HG03342 (cell line): ENCODE measurements at regions not wholly inside any gene's neighbourhood (a gene's known extent, or its start where the extent isn't known, plus 50 kb on each side); places are given as distances from the start of the nearest gene placed in this dataset.
"Not testable (repeated sequence)": the region's sequence is repeated elsewhere in the genome, so short reads cannot be mapped to it uniquely, and the experiment has no call there.

Experiments used
- ATAC-seq: cut with Tn5 transposase; IDR thresholded peaks from one replicate; pipeline ENCODE4 v1.9.1; 2021; ENCODE audit warnings: mild to moderate bottlenecking, moderate library complexity; ENCODE audit not compliant: unreplicated experiment

DNA sequence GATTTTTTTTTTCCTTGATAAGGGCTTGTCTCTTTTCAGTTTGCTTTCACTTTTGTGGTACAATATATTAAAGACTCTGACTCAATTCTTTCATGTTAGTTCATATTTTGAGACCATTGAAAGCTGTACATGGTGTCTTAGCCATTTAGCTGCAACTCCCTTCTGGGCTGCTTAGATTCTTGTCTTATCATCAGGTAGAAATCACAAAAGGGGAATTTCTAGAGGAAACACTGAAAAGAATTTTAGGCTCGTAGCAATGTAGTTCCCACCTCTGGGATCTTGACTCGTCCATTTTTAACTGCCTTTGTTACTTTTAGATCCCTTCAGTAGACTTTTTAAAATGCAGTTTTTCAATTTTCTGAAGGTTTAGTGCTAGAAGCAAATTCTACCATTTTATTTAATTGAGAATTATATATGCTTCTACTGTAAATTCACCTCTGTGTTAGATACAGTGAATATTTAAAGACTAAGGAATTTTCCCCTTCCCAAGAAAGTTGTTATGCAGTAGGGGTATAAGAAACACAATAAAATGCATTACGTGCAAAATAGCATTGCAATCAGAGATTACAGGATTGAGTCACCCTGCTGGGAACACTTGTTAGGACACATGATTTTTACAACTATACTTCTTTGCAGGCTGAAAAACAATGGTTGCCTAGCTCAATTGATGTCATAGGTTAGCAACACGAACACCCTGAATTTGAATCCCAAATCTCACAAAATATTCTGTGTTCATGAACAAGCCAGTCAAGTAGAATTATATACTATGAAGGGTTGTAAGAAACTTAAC, 772.7 kb downstream of the PDCD6IP start:
- no peak for ATAC-seq

DNA sequence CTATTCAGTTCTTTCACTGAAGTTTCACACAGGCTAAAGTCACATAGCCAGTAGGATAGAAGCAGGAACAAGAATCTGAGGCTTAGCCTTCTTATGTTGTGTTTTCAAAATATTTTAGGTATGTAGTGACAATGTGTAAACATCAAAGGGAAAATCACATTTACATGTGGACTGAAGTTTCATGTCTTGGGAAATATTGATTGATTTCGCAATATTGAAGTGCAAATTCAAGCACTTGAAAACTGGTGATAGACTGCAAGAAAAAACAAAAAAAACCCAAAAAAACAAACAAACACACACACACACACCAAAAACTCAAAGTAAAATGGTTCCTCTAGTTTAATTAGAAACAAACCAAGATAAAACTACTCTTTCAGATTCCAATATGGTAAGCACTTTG, 773.3 kb downstream of the PDCD6IP start:
- no peak for ATAC-seq

DNA sequence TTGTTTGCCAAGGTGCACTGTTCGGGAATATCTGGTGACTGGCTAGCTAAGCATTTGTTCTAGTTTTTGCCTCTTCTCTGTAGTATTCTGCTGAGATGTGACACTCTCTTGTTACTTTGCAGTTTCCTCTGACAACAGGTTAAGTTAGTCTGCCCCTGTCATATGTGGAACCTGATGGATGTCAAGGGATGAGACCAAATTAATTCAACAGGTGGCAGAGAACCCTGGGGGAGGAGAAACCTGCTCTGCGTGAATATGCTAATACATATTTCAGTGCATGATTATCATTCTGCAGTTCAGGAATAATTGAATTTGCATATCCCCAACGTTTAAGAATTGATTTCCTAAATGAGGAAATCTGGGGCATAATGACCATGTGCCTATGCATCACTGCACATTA, 777.3 kb downstream of the PDCD6IP start:
- no peak for ATAC-seq

DNA sequence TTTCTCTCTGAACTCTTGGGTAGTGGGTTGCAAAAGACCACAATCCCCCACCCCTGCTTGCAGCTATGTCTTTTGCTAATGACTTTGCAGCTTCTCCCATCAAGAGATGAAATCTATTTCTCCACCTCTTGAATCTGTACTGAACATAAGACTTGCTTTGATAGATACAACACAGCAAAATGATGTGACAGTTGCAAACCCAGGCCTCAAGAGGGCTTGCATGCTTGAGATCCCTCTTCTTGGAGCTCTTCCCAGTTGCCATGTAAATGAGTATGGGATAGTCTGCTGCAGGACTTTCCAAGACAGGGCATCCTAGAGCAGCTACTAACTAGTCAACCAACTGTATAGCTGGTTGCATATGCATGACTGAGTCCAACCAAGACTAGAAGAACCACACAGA, 783.6 kb downstream of the PDCD6IP start:
- no peak for ATAC-seq

- ATAC-seq = no peak
Observed at GRCh38 chr3:34583451-34583850, 785.0 kb downstream of the PDCD6IP start.

- no peak for ATAC-seq
Observed at GRCh38 chr3:34584971-34585370, 786.5 kb downstream of the PDCD6IP start.

DNA sequence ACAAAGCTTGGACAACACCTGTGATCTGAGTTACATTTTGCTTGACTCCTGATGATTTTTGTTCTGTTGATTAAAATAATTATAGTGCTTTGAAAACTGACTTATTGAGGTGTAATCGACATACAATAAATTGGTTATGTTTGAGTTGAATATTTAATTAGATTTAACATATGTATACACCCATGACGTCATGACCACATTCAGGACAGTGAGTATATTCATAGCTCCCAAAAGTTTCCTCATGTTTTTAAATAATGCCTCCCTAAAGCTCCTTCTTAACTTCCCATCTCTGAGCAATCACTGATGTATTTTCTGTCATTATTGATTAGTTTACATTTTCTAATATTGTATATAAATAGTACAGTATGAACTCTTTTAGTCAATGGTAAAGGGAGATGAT, 801.2 kb downstream of the PDCD6IP start:
- ATAC-seq = no peak

GRCh38 chr3:34619990-34620389, 821.6 kb downstream of the PDCD6IP start:
- no peak for ATAC-seq

- no peak for ATAC-seq
Observed at GRCh38 chr3:34626699-34627098, 828.3 kb downstream of the PDCD6IP start.

- no peak for ATAC-seq
Observed at GRCh38 chr3:34634939-34635338, 836.5 kb downstream of the PDCD6IP start.

GRCh38 chr3:34635352-34635850, 837.0 kb downstream of the PDCD6IP start:
- no peak for ATAC-seq

- no peak for ATAC-seq
Observed at GRCh38 chr3:34646911-34647460, 848.6 kb downstream of the PDCD6IP start.

DNA sequence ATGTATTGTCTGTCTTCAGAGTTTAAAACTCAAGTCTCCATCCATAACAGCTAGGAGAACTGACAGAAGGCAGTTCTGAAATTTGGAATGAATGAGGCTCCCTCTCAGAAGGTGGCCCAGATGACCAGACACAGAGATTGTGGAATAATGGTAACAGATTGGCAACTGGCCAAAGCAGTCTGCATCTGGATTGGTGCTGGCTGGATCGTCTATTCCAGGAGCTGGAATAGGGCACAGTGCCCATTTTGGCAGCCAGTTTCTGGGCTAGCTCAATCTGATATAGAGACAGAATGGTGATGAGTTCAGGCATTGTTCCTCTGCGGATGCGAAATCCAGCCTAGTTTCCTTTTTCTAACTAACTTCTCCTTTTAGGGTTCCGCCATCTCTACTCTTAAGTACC, 851.7 kb downstream of the PDCD6IP start:
- no peak for ATAC-seq

- no peak for ATAC-seq
Observed at GRCh38 chr3:34668915-34669314, 870.5 kb downstream of the PDCD6IP start.

DNA sequence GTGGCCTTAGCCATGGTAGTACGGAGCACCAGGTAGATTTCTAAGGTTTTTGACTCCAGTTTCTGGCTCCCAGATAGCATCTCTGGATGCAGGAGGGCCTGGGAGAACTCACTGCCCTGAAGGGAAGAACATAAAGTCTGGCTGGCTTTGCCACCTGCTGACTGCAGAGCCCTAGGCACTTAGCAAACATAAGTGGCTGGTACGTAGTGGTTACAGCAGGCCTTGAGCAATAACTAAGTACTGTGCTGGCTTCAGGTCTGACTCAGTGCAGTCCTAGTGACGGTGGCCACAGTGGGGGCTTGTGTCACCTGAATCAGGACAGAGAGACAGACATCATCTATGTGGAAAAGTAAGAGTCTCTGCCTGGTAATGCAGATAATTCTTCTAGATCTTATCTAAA, 871.1 kb downstream of the PDCD6IP start:
- ATAC-seq = no peak

GRCh38 chr3:34675383-34676120, 877.1 kb downstream of the PDCD6IP start:
- ATAC-seq = no peak

GRCh38 chr3:34676436-34676835, 878.0 kb downstream of the PDCD6IP start:
- ATAC-seq = no peak

DNA sequence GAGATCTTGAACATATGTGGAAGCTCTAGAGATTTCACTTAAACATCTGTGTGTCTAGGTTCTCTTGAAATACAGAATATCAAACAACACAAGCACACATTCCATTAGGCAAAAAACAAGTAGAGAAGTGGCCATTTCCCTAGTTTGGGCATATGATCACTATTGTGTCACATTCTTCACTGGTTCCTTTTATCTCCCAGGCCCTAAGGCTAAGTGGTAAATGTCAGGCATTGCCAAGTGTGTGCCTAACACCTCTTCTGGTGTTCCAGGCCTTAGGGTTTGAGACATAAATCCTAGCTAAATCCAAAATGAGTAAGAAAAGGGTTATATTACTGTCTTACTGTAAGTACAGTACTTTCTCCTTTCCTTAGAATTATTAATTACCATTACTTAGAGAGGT, 880.1 kb downstream of the PDCD6IP start:
- ATAC-seq = no peak

- ATAC-seq = not testable (repeated sequence)
Observed at GRCh38 chr3:34679055-34679454, 880.6 kb downstream of the PDCD6IP start.

DNA sequence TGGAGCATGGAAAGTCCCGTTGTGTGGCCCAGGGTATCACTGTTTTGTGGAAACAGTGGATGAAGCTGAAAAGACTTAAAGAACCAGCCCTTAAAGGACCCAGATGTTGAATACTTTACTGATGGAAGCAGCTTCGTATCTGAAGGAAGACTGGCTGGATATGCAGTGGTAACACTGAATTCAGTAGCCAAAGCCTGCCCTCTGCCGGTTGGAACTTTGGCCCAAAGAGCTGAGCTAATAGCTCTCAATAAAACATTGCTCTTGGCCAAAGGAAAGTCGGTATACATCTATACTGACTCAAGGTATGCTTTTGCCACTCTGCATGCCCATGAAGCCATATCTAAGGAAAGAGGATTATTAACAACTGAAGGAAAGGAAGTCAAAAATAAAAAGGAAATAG, 885.4 kb downstream of the PDCD6IP start:
- ATAC-seq = peak; percentile 63

- ATAC-seq = no peak
Observed at GRCh38 chr3:34686541-34686940, 888.1 kb downstream of the PDCD6IP start.

- no peak for ATAC-seq
Observed at GRCh38 chr3:34687671-34688070, 889.2 kb downstream of the PDCD6IP start.
